Activated CD8-positive, alpha-beta memory T cell treated with anti-CD3 and anti-CD28 coated beads for 4 hours (primary cell): ENCODE measurements at regions not wholly inside any gene's neighbourhood (a gene's known extent, or its start where the extent isn't known, plus 50 kb on each side); places are given as distances from the start of the nearest gene placed in this dataset.
"Not testable (repeated sequence)": the region's sequence is repeated elsewhere in the genome, so short reads cannot be mapped to it uniquely, and the experiment has no call there.

Experiments
- DNase-seq, 2 donors: peaks; one replicate each; pipeline ENCODE4 v3.0.0-alpha.2; 2020; ENCODE audit warnings: low read depth in 2 of 2

DNA sequence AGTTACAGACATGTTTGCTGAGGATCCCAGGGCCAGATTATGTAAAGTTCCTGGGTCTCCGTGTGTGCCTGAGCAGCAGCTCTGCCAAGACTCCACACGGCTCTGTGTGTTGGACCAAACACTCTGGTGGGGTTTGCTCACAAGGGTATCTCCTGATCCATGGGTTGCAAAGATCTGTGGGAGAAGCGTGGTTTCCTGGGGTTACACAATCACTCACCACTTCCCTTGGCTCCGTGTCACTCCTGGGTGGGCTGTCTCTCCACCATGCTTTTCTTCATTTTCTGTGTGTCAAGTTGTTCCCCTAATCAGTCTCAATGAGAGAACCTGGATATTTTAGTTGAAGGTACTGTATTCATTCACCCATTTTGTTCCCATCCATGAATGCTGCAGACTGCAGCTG lies 1088.8 kb downstream of the FSCB start:
- DNase-seq: no peak

DNA sequence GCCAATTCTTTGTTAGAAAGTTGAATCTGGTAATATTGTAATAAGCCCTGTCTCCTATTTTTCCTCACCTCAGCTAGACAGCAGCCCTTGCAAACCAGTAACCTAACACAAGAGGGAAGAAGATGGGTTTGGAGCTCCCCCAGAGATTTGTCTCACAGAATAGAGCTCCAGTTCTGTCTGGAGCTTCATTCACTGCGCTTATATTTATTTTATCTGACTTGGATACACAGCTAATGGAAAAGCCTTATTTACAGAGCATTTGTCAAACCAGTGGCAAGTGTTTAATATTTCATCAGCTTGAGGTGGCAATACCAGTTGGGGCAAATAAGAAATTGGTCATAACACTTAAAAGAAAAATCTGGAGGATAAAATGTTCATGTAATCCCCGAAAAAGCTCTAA lies 1094.0 kb downstream of the FSCB start:
- no peak for DNase-seq

DNA sequence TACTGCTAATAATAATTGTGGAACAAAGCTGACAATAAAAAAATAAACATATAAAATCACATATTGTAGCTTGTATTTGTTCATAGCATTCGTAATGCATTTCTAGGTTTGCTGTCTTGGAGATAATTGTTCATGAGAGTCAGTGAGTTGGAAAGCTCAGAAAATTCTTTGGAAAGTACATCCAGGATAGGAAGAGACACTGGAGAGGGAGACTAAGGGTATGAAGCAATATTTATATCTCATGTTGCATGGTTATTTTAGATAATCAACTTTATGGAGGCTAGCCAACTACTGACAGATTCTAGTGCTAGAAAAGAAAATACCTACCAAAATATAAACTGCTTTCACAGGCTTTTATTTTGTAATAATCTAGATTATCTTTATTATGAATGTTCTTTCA lies 1095.2 kb downstream of the FSCB start:
- DNase-seq: no peak

DNA sequence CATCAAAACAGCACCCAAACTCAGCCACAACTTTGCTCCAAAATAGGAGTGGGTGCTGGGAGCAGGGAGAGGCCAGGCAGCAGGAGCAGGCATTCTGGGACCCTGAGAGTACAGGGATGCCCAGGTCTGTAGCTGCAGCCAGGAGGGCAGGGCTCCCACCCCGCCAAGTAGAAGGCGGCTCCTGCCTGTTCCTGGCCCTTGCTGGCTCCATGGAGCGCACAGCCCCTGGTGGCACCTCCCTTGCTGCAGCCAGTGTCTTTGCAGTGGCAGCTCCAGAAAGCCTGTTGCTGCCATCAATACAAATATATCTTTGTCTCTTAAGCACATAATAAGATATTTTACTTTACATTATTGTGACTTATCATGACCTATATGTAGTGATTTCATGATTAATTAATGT lies 1096.5 kb downstream of the FSCB start:
- no peak for DNase-seq

DNA sequence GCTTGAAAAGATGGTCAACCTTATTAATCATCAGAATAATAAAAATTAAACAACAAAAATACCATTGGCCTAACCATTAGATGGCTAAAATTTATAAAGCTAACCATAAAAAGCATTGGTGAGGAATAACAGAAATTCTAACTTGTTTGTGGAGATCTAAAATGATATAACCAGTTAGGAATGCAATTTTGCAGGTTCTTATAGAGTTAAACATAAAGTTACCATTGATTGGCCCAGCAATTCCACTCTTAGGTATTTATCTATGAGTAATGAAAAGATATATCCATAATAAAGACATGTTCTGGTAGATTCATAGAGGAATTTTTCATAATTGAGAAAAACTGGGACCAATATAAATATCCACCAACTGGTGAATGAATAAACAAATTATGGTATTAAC lies 1098.6 kb downstream of the FSCB start:
- DNase-seq: no peak

DNA sequence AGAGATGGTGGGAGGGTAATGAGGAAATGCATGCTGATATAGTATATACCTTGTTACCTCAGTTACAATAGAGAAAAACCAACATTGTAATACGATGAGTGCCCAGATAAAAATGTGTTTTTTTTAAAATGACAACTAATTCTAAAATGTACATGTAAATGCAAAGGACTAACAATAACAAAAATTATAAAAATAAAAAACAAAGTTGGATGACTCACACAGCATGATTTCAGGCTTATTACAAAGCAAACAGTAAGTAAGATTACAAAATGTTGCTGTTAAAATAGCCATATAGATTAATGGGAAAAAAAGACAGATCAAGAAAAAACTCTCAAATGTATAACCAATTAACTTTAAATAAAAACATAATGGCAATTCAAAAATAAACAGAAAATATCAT lies 1099.4 kb downstream of the FSCB start:
- no peak for DNase-seq

DNA sequence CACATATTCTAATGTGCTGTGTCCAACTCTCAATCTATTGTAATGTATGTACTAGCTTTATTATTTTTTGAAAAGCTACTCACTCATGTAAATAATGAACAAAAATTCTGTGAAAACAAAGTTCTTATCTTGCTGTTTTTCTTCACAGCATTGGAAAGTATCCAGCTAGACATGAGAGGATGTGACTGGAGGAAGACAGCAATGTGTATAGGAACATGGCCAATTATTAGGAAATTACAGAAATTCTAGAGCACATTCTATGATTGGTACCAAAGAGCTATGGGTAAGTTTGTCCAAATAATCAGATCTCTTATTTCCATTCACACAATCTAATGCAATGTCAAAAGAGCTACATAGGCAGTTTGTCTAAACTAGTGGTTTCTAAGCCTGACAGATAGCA lies 1100.2 kb downstream of the FSCB start:
- no peak for DNase-seq

DNA sequence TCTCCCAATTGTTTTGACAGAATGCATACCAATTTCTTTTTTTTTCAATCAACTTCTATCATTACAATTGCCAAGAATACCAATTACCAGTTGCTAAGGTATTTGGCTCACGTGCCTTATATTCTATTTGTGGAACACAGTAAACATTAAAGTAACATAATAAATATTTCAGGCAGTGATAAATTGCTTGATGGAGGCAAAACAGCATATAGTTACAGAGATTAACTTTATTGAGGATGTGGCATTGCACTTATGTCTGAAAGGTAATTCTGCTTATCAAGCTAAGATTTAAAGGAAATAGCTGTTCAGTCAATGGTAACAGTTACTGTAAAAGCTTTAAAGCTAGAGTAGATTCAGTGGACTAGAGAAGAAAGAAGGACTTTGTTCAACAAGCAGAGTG lies 1107.8 kb downstream of the FSCB start:
- DNase-seq: no peak

DNA sequence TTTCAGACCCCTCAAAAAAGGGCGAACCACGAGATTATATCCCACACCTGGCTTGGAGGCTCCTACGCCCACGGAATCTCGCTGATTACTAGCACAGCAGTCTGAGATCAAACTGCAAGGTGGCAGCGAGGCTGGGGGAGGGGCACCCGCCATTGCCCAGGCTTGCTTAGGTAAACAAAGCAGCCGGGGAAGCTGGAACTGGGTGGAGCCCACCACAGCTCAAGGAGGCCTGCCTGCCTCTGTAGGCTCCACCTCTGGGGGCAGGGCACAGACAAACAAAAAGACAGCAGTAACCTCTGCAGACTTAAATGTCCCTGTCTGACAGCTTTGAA lies 1136.6 kb downstream of the FSCB start:
- not testable (repeated sequence) for DNase-seq

DNA sequence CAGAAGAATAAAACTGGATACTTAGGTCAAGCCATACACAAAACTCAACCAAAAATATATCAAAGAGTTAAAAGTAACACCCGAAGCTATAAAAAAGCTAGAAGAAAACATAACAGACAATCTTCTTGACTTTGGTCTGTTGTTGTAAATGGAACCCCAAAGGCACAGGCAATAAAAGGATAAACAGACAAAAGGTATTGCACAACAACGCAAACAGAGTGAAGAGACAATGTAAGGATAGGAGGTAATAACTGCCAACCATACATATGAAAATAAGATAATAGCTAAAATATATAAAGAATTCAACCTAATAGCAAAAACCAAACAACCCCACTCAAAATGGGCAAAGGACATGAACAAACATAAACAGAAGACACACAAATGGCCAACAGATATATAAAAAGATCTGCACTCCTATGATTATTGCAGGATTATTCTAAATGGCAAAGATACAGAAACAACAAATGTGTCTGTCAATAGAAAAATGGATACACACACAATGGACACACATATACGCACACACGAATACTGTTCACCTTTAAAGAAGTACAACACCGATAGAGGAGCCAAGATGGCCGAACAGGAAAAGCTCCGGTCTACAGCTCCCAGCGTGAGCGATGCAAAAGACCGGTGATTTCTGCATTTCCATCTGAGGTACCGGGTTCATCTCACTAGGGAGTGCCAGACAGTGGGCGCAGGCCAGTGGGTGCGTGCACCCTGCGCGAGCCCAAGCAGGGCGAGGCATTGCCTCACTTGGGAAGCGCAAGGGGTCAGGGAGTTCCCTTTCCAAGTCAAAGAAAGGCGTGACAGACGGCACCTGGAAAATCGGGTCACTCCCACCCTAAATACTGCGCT lies 1137.1 kb downstream of the FSCB start:
- DNase-seq: no peak

DNA sequence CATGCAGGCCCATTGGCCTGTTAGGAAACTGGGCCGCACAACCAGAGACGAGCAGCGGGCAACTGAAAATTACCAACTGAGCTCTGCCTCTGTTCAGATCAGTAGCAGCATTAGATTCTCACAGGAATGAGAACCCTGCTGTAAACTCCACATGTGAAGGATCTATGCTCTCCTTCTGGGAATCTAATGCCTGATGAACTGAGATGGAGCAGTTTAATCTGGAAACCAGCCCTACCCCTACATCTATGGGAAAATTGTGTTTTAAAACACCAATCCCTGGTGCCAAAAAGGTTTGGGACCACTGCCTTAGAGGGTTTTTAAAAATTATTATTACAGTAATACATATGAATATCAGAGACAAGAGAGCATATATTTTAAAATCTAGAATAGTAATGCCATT lies 1144.5 kb downstream of the FSCB start:
- DNase-seq: no peak

DNA sequence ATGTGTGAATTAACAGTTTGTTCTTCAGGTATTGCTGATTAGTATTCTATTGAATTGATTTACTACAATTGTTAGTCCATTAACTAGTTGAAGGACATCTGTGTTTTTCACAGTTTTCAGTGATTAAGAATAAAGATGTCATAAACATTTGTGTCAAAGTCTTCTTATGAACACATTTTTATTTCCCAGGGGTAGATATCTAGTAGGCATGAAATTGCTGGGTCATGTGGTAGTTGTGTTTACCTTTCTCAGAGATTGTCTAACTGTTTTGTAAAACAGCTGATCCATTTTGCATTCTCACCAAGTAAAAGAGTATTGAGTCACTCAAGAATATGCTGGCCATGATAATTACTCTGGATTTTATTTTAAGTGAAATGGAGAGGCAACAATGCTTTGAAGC lies 1145.3 kb downstream of the FSCB start:
- DNase-seq: no peak

DNA sequence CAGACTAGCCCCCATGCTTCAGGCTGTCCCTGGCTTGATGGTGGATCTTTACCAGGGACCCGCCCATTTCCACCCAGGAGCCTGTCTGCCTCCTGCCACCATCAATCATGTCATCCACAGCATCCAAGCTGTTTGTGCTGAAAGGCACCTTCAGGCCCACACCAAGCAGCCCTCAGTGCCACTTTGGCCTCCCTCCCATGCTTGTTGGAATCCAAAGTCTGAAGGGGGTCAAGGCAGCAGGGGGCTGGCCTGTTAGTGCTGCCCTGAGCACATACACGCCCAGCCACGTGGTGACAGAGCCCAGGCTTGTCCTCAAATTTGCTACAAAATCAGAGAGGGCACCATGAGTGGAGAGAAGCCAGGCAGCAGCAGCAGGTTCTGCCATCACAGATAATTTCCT lies 1146.8 kb downstream of the FSCB start:
- DNase-seq: no peak

DNA sequence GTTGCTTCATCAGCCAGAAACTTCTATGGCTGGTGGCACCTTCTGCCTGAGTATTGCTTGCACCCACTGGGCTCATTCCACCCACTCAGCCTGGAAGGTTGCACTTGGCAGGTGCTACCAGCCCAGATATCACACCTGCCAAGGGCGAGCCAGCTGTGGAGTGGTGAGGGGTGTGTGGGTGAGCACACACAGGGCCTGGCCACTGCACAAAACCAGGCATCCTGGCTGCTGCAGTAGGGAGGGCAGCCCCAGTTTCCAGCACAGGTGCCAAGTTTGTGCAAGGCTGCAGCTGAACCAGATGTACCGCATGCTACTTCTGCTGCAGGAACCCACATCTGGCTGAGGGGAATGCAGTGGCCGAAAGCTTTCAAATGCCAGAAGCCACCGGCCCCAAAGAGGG lies 1147.8 kb downstream of the FSCB start:
- DNase-seq: no peak

DNA sequence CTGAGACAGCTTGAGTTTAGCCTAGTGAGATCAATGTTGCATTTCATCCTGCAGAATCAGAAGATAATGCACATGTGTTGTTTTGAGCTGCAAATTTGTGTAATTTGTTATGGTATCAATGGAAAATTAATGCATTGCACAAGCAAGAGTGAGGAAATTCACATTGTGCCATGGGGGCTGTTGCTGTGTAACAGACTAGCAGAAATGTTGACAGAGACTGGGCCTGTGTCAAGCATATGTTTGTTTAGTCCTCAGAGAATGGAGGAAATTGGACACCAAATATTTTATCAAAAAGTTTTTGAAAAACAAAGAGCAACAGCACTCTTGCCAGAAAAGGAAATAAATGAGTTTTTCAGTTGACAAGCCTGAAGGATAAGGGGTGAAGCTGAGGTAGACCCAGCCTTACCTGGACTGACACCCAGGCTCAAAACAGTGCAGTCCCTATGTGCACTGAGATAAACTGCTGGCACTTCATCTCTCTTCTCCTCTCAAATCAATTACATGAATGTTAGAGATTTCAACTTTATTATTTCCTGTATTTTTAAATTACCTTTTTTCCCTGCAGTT lies 1150.0 kb downstream of the FSCB start:
- no peak for DNase-seq

DNA sequence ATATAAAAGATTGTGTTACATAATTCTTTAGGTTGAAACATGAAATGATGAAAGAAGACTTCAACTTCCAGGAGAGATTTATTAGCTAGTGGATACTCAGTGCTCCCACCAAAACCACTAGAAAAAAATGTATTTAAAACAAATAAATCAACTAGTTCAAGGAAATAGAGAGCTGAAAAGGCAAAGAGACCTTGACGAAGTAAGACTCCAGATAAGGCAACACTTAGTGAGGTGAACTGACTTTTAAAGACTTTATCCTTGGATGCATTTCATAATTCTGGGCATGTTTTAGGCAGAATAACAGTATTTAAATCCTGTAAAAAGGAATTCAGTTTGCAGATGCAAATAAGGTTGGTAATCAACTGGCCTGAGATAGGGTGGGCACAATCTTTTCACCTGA lies 1150.7 kb downstream of the FSCB start:
- no peak for DNase-seq

DNA sequence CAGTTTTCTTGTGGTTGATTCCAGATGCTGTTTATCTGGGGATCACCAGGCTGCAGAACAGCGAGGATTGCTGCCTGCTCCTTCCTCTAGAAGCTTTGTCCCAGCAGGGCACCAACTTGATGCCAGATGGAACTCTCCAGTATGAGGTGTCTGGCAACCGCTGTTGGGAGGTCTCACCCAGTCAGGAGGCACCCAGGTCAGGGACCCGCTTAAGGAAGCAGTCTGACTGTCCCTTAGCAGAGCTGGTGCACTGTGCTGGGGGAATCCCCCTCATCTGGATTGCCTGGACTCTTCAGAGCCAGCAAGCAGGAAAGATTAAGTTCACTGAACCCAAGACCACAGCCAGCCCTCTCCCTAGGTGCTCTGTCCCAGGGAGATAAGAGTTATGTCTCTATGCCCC lies 1165.2 kb downstream of the FSCB start:
- DNase-seq: no peak

DNA sequence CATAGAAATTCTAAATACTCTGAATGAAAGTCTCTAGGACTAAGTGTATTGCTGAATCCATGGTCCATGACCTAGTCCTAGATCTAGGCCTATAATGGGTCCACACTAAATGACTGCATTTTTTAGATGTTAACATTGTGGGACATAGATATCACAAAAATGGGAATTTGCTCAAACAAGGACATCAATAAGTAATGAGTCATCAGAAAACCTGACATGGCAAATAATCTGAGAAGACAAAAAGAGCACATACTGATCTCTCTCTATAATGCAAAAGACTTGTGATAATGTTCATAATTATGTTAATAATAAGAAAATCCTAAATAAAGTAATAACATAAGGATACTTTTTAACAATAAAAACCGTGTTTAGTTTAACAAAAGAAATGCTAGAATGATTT lies 1168.4 kb downstream of the FSCB start:
- no peak for DNase-seq

DNA sequence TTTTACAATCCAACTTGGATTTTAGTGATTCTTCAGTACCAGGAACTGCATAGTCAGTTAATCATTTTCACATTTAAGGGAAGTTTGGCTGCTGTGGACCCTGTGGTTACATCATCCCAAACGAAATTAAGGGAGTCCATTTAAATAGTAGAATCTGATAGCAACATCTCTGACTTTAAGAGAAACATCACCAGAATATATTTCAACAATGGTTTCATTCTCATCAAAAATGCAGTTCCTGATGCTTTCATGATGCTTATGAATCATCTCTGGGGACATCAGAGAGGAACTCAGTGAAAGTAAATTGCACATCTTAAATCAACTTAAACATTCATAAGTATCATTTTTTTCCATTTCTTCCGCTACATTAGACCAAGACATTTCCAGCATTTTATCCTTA lies 1170.7 kb downstream of the FSCB start:
- no peak for DNase-seq

DNA sequence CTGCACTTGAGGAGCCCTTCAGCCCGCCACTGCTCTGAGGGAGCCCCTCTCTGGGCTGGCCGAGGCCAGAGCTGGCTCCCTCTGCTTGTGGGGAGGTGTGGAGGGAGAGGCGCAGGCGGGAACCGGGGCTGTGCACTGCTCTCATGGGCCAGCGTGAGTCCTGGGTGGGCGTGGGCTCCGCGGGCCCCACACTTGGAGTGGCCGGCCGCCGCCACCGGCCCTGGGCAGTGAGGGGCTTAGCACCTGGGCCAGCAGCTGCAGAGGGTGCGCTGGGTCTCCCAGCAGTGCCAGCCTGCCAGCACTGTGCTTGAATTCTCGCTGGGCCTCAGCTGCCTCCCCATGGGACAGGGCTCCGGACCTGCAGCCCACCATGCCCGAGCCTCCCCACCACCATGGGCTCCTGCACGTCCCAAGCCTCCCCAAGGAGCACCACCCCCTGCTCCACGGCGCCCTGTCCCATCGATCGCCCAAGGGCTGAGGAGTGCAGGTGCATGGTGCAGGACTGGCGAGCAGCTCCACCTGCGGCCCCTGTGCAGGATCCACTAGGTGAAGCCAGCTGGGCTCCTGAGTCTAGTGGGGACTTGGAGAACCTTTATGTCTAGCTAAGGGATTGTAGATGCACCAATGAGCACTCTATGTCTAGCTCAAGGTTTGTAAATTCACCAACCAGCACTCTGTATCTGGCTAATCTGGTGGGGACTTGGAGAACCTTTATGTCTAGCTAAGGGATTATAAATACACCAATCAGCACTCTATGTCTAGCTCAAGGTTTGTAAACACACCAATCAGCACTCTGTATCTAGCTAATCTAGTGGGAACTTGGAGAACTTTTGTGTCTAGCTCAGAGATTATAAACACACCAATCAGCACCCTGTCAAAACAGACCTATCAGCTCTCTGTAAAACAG lies 1180.3 kb downstream of the FSCB start:
- DNase-seq: not testable (repeated sequence)

DNA sequence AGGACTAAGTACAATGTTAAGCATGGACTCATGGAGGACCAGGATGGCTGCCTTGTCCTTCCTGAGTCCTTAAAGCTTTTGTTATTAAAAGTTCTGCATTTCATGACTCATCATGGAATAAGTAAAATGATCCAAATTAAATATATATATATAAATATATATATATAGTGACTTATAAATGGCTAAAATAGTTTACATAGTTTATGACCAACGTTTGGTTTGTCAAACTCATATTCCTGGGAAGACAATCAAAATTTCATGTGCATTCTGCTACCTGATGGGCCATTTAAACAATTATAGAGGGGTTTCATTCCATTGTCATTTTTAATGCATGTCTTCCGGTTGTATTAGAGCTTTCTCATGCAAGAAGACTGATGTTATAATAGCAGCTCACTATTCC lies 1190.7 kb downstream of the FSCB start:
- DNase-seq: no peak

DNA sequence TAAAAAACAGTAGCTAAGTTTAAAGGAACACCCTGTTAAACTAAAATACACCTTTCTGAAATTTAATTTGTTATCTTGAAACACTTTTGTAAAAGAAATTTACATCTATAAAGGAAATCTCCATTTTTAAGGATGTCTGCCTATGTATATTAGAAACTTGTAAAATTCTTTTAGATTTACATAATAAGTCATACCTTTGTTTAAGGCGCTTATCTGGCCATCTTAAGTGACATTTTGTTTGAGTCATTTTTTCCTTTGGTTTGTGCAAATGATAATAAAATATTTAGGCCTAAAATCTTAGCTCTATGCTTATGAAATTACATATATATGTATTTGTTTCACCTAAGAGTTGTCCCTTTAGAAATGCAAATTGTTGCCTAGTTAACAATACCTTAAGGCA lies 1193.4 kb downstream of the FSCB start:
- no peak for DNase-seq
